ENCODE measurements at regions not wholly inside any gene's neighbourhood (a gene's known extent, or its start where the extent isn't known, plus 50 kb on each side); places are given as distances from the start of the nearest gene placed in this dataset.
"Not testable (repeated sequence)": the region's sequence is repeated elsewhere in the genome, so short reads cannot be mapped to it uniquely, and the experiment has no call there.

DNA sequence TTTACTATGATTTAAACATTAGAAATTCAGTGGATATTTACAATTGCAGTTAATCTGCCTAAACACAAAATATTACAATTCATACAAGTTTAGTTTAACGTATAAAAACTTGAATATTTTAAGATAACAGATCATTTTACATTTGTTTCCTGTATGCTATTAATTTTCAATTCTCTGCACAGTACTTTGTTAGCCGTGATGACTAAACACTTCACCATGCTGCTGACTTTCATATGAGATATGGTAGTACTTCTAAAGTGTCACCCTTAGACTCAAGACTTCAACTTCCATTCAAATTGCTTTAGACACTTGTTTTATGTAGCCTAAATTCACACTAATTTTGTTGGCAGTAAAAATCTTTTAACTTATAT is 1646.4 kb upstream of the ADGRL3 start:
- H3K36me3 ChIP-seq (ENCODE audit: low read depth), result no peaks in the 10 kb centered on the region
- H3K9ac ChIP-seq, result no peak overlapping the region
- H3K4me3 ChIP-seq, result no peak overlapping the region
- DNase-seq, result peak; percentile 3
- TF ChIP-seq EZH2 (IDR thresholded peaks at IDR 0.05; ENCODE audit: insufficient read depth, poor library complexity, severe bottlenecking), result no peak
- TF ChIP-seq EZH2phosphoT487 (IDR thresholded peaks at IDR 0.05; ENCODE audit: insufficient read depth, low read depth), result no peak
- H2AFZ ChIP-seq, result no peak overlapping the region
- H3K27me3 ChIP-seq (replicated peaks; ENCODE audit: insufficient read depth), result no peaks in the 10 kb centered on the region
- no peaks in the 10 kb centered on the region for H4K20me1 ChIP-seq (ENCODE audit: insufficient read depth)
- 8 to 9% methylated on average over 2 of the region's 2 CpGs for WGBS, 2 experiments (ENCODE audit: low coverage in 1 of 2, low lambda C conversion rate in 2 of 2, missing lambda C conversion rate in 2 of 2)
- no peaks in the 10 kb centered on the region for H3K4me1 ChIP-seq (ENCODE audit: insufficient read depth)
- H3K9me2 ChIP-seq (ENCODE audit: insufficient read depth), result no peaks in the 10 kb centered on the region
- peak overlapping the region; percentile 31 for H3K4me2 ChIP-seq (ENCODE audit: unreplicated experiment)
- H3K9me3 ChIP-seq (ENCODE audit: low read depth), result no peaks in the 10 kb centered on the region
- H3K27ac ChIP-seq, result no peak overlapping the region
- H3K79me2 ChIP-seq (ENCODE audit: insufficient read depth), result no peaks in the 10 kb centered on the region
- no peaks in the 10 kb centered on the region for H3F3A ChIP-seq (ENCODE audit: insufficient read depth)
- in situ Hi-C loops (cut with MboI), result no loop called here

DNA sequence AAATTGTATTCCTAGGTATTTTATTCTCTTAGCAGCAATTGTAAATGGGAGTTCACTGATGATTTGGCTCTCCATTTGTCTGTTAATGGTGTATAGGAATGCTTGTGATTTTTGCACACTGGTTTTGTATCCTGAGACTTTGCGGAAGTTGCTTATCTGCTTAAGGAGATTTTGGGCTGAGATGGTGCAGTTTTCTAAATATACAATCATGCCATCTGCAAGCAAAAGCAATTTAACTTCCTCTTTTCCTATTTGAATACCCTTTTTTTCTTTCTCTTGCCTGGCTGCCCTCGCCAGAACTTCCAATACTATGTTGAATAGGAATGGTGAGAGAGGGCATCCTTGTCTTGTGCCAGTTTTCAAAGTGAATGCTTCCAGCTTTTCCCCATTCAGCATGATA is 1643.9 kb upstream of the ADGRL3 start:
- DNase-seq; H4K20me1 ChIP-seq (ENCODE audit: insufficient read depth); H3K27me3 ChIP-seq (replicated peaks; ENCODE audit: insufficient read depth); H3K4me2 ChIP-seq (ENCODE audit: unreplicated experiment); H3F3A ChIP-seq (ENCODE audit: insufficient read depth); H3K9me2 ChIP-seq (ENCODE audit: insufficient read depth); H3K36me3 ChIP-seq (ENCODE audit: low read depth); H3K4me1 ChIP-seq (ENCODE audit: insufficient read depth); H3K79me2 ChIP-seq (ENCODE audit: insufficient read depth); H3K9me3 ChIP-seq (ENCODE audit: low read depth); H3K27ac ChIP-seq; H3K9ac ChIP-seq; H3K4me3 ChIP-seq; in situ Hi-C loops (cut with MboI); H2AFZ ChIP-seq: not testable (repeated sequence)
- WGBS, 2 experiments (ENCODE audit: low coverage in 1 of 2, low lambda C conversion rate in 2 of 2, missing lambda C conversion rate in 2 of 2), result 29 to 40% methylated on average over 2 of the region's 2 CpGs

DNA sequence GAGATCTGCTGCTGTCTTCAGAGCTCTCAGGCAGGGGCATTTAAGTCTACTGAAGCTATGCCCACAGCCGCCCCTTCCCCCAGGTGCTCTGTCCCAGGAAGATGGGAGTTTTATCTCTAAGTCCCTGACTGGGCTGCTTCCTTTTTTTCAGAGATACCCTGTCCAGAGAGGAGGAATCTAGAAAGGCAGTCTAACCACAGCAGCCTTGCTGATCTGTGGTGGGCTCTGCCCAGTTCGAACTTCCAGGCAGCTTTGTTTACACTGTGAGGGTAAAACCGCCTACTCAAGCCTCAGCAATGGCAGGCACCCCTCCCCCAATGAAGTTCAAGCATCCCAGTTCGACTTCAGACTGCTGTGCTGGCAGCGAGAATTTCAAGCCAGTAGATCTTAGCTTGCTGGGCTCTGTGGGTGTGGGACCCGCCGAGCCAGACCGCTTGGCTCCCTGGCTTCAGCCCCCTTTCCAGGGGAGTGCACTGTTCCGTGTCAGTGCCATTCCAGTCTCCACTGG is 1639.9 kb upstream of the ADGRL3 start:
- H3K4me2 ChIP-seq (ENCODE audit: unreplicated experiment); H3K9ac ChIP-seq; DNase-seq; H3K36me3 ChIP-seq (ENCODE audit: low read depth); H4K20me1 ChIP-seq (ENCODE audit: insufficient read depth); H3F3A ChIP-seq (ENCODE audit: insufficient read depth); H2AFZ ChIP-seq; H3K79me2 ChIP-seq (ENCODE audit: insufficient read depth); H3K4me3 ChIP-seq; H3K9me2 ChIP-seq (ENCODE audit: insufficient read depth); H3K9me3 ChIP-seq (ENCODE audit: low read depth); H3K4me1 ChIP-seq (ENCODE audit: insufficient read depth); H3K27me3 ChIP-seq (replicated peaks; ENCODE audit: insufficient read depth); in situ Hi-C loops (cut with MboI); H3K27ac ChIP-seq: not testable (repeated sequence)
- WGBS, 2 experiments (ENCODE audit: low coverage in 1 of 2, low lambda C conversion rate in 2 of 2, missing lambda C conversion rate in 2 of 2), result 32 to 41% methylated on average over 9 of the region's 9 CpGs

DNA sequence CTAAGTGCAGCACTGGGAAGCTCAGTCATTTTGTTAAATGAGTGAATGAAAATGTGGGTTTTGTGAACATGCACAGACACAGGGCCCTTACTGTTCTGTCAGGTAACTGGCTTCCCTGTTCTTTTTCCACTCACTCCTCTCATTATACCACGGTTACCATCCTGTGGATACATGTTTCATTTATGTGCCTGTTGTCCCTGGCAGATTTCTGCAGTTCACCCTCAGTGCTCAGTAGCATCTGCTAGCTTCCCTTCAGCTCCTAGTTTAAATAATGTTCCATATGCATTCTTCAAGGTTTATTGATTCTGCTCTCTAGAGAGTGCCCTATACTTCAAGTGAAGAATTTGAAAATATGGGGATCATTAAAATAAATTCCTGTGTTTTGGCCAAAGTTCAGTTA is 1634.3 kb upstream of the ADGRL3 start:
- Histone ChIP-seq H3K27ac (no peak overlapping the region), H3F3A (ENCODE audit: insufficient read depth) (no peaks in the 10 kb centered on the region), H3K9ac (no peak overlapping the region), H3K79me2 (ENCODE audit: insufficient read depth) (no peaks in the 10 kb centered on the region), H3K36me3 (ENCODE audit: low read depth) (no peaks in the 10 kb centered on the region), H3K4me1 (ENCODE audit: insufficient read depth) (no peaks in the 10 kb centered on the region), H3K9me3 (ENCODE audit: low read depth) (no peaks in the 10 kb centered on the region), H3K4me3 (no peak overlapping the region), H4K20me1 (ENCODE audit: insufficient read depth) (no peaks in the 10 kb centered on the region), H3K27me3 (replicated peaks; ENCODE audit: insufficient read depth) (no peaks in the 10 kb centered on the region), H2AFZ (no peak overlapping the region), H3K4me2 (ENCODE audit: unreplicated experiment) (no peak overlapping the region), H3K9me2 (ENCODE audit: insufficient read depth) (no peaks in the 10 kb centered on the region)
- no peak for TF ChIP-seq EZH2phosphoT487 (IDR thresholded peaks at IDR 0.05; ENCODE audit: insufficient read depth, low read depth)
- no peak for TF ChIP-seq EZH2 (IDR thresholded peaks at IDR 0.05; ENCODE audit: insufficient read depth, poor library complexity, severe bottlenecking)
- DNase-seq, result no peak
- WGBS, 2 experiments (ENCODE audit: low coverage in 1 of 2, low lambda C conversion rate in 2 of 2, missing lambda C conversion rate in 2 of 2), result 0 to 5% methylated on average over 1 of the region's 1 CpG
- in situ Hi-C loops (cut with MboI), result no loop called here

DNA sequence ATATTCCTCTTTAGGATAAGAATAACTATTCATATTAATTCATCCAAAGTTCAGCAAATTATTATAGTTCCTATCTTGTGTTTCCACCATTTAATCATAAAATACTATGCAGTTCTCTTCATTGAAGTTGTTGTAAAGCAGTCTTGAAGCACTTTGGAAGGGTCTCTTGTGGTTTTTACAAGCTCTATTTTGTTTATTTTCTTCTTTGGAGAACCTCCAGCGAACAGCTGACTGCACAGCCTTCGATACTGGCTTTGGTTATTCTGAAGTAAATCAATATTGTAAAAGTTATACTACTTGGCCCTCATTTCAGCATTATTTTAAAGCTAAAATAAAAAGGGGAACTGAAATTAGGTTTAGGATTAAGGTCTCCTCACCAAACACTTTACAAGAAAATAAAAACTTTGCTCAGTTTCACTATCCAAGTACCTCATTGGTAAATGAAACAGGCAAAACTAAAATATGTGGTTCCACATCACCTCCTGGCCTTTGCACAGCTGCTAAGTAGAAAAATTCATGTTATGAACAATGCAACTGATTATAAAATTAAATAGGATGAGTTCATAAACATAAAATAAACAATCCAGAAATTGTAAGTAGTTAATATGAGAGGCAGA is 1629.2 kb upstream of the ADGRL3 start:
- H3K4me3 ChIP-seq, result no peak overlapping the region
- WGBS, 2 experiments (ENCODE audit: low coverage in 1 of 2, low lambda C conversion rate in 2 of 2, missing lambda C conversion rate in 2 of 2), result 3 to 8% methylated on average over 2 of the region's 2 CpGs
- in situ Hi-C loops (cut with MboI), result no loop called here

More for the DNA sequence above, 1629.2 kb upstream of the ADGRL3 start:
- Histone ChIP-seq H3K9me3 (ENCODE audit: low read depth) (no peaks in the 10 kb centered on the region), H3K4me1 (ENCODE audit: insufficient read depth) (no peaks in the 10 kb centered on the region), H3K4me2 (ENCODE audit: unreplicated experiment) (no peak overlapping the region), H3K27me3 (replicated peaks; ENCODE audit: insufficient read depth) (no peaks in the 10 kb centered on the region), H4K20me1 (ENCODE audit: insufficient read depth) (no peaks in the 10 kb centered on the region), H3F3A (ENCODE audit: insufficient read depth) (no peaks in the 10 kb centered on the region), H3K9me2 (ENCODE audit: insufficient read depth) (no peaks in the 10 kb centered on the region), H2AFZ (no peak overlapping the region), H3K79me2 (ENCODE audit: insufficient read depth) (no peaks in the 10 kb centered on the region), H3K9ac (no peak overlapping the region), H3K27ac (no peak overlapping the region), H3K36me3 (ENCODE audit: low read depth) (no peaks in the 10 kb centered on the region)
- TF ChIP-seq EZH2phosphoT487 (IDR thresholded peaks at IDR 0.05; ENCODE audit: insufficient read depth, low read depth) (no peak), EZH2 (IDR thresholded peaks at IDR 0.05; ENCODE audit: insufficient read depth, poor library complexity, severe bottlenecking) (no peak)
- no peak for DNase-seq

All from GM23248 (cell line).